ENCODE measurements at regions not wholly inside any gene's neighbourhood (a gene's known extent, or its start where the extent isn't known, plus 50 kb on each side); places are given as distances from the start of the nearest gene placed in this dataset.

GRCh38 chr2:181262782-181263181, 194.4 kb upstream of the ITGA4 start:
- TF ChIP-seq CTCF (IDR thresholded peaks at IDR 0.05) (no peak), POLR2A (IDR thresholded peaks at IDR 0.05) (no peak), POLR2AphosphoS5 (IDR thresholded peaks at IDR 0.05) (no peak), EP300 (IDR thresholded peaks at IDR 0.05; ENCODE audit: low read depth) (no peak)
